ENCODE measurements at regions not wholly inside any gene's neighbourhood (a gene's known extent, or its start where the extent isn't known, plus 50 kb on each side); places are given as distances from the start of the nearest gene placed in this dataset.

GRCh38 chr6:91667596-91667995, 1080.7 kb upstream of the MAP3K7 start:
- no peak for DNase-seq

GRCh38 chr6:91664327-91664959, 1077.6 kb upstream of the MAP3K7 start:
- DNase-seq: no peak

- DNase-seq: no peak
Observed at GRCh38 chr6:91660893-91661292, 1074.0 kb upstream of the MAP3K7 start.

GRCh38 chr6:91659891-91660290, 1073.0 kb upstream of the MAP3K7 start:
- DNase-seq: no peak

- DNase-seq: no peak
Observed at GRCh38 chr6:91654793-91655192, 1067.9 kb upstream of the MAP3K7 start.

- no peak for DNase-seq
Observed at GRCh38 chr6:91654357-91654756, 1067.5 kb upstream of the MAP3K7 start.

GRCh38 chr6:91653895-91654294, 1067.0 kb upstream of the MAP3K7 start:
- DNase-seq: no peak

GRCh38 chr6:91653076-91653723, 1066.3 kb upstream of the MAP3K7 start:
- no peak for DNase-seq

- no peak for DNase-seq
Observed at GRCh38 chr6:91646649-91647048, 1059.8 kb upstream of the MAP3K7 start.

- no peak for DNase-seq
Observed at GRCh38 chr6:91645811-91646210, 1058.9 kb upstream of the MAP3K7 start.

GRCh38 chr6:91637217-91637616, 1050.3 kb upstream of the MAP3K7 start:
- DNase-seq: no peak

- no peak for DNase-seq
Observed at GRCh38 chr6:91634791-91635190, 1047.9 kb upstream of the MAP3K7 start.

- DNase-seq: no peak
Observed at GRCh38 chr6:91633374-91634111, 1046.7 kb upstream of the MAP3K7 start.

GRCh38 chr6:91632308-91632707, 1045.4 kb upstream of the MAP3K7 start:
- DNase-seq: no peak

- DNase-seq: no peak
Observed at GRCh38 chr6:91631227-91631626, 1044.4 kb upstream of the MAP3K7 start.

- DNase-seq: no peak
Observed at GRCh38 chr6:91626911-91627310, 1040.0 kb upstream of the MAP3K7 start.

GRCh38 chr6:91613481-91613880, 1026.6 kb upstream of the MAP3K7 start:
- DNase-seq: no peak

GRCh38 chr6:91611190-91611589, 1024.3 kb upstream of the MAP3K7 start:
- no peak for DNase-seq

- no peak for DNase-seq
Observed at GRCh38 chr6:91608428-91608827, 1021.6 kb upstream of the MAP3K7 start.

GRCh38 chr6:91606148-91606901, 1019.5 kb upstream of the MAP3K7 start:
- DNase-seq: no peak

- no peak for DNase-seq
Observed at GRCh38 chr6:91600561-91600960, 1013.7 kb upstream of the MAP3K7 start.

GRCh38 chr6:91590191-91590590, 1003.3 kb upstream of the MAP3K7 start:
- DNase-seq: no peak

- no peak for DNase-seq
Observed at GRCh38 chr6:91580635-91581034, 993.8 kb upstream of the MAP3K7 start.

All from left hindlimb (tissue), 1 donor.